Left lung (tissue), 4 donors: ENCODE measurements at regions not wholly inside any gene's neighbourhood (a gene's known extent, or its start where the extent isn't known, plus 50 kb on each side); places are given as distances from the start of the nearest gene placed in this dataset.

Source experiments
- ATAC-seq: fragments of 200-7000 bp; cut with Tn5 transposase; one replicate; pipeline ENCODE4 v1.9.1; 2020; ENCODE audit warnings: moderate library complexity
- DNase-seq, 4 donors: peaks; one replicate each; pipeline ENCODE4 v3.0.0-alpha.2; 2013 to 2020
- H3K27ac ChIP-seq, 2 donors: fragments of 200-600 bp; sonication (generic) in 1 of 2; one replicate each; pipeline versions ENCODE4 v1.5.0 to v1.8.0; 2020 to 2021
- H3K27me3 ChIP-seq, 2 donors: fragments of 200-600 bp; sonication (generic) in 1 of 2; one replicate each; pipeline versions ENCODE4 v1.5.0 to v1.8.0; 2020 to 2021
- H3K36me3 ChIP-seq, 2 donors: fragments of 200-600 bp; sonication (generic) in 1 of 2; one replicate each; pipeline versions ENCODE4 v1.5.0 to v1.8.0; 2020 to 2021
- H3K4me1 ChIP-seq, 2 donors: fragments of 200-600 bp; one replicate each; pipeline ENCODE4 v1.8.0; 2021
- H3K4me3 ChIP-seq, 2 donors: fragments of 200-600 bp; sonication (generic) in 1 of 2; one replicate each; pipeline versions ENCODE4 v1.5.0 to v1.8.0; 2020 to 2021; ENCODE audit warnings: mild to moderate bottlenecking in 1 of 2
- H3K9me3 ChIP-seq, 2 donors: fragments of 200-600 bp; sonication (generic) in 1 of 2; one replicate each; pipeline versions ENCODE4 v1.5.0 to v1.8.0; 2020 to 2021
- intact Hi-C, 2 donors: fragments of 100-400 bp; cut with DNase I; formaldehyde crosslinking; loops; one replicate each; pipeline versions ENCODE4 v1.11.2 to v1.14.2; 2022
- TF ChIP-seq, protein P1 (sequence below), 2 donors: fragments of 200-600 bp; sonication (generic) in 1 of 2; IDR thresholded peaks; one replicate each; pipeline versions ENCODE4 v1.5.0 to v1.8.0; 2021; ENCODE audit warnings: antibody characterized with exemption in 2 of 2
- donor health status: DM: no; HTN: yes; CAD: no.
- donor health status: DM: no; HTN: no; CAD: no.

DNA sequence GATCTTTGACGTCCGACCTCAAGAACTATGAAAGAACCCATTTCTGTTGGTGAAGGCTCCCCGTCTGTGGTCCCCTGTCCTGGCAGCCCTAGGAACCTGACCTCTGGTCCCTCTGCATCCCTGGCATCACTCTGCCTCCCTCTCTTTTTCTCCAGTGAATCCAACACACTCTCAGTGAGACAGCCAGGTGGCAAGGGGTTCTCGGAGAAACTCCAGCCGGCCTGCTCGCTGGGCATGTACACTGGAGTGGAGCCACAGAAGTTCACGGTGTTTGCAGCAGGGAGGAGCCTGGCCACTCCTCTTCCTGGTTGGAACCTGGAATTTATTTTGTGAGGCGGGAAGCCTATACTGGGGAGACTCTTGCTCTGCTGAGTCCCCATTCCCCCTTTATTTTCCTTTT, 230.2 kb upstream of the AJAP1 start:
- TF ChIP-seq, protein P1, sequence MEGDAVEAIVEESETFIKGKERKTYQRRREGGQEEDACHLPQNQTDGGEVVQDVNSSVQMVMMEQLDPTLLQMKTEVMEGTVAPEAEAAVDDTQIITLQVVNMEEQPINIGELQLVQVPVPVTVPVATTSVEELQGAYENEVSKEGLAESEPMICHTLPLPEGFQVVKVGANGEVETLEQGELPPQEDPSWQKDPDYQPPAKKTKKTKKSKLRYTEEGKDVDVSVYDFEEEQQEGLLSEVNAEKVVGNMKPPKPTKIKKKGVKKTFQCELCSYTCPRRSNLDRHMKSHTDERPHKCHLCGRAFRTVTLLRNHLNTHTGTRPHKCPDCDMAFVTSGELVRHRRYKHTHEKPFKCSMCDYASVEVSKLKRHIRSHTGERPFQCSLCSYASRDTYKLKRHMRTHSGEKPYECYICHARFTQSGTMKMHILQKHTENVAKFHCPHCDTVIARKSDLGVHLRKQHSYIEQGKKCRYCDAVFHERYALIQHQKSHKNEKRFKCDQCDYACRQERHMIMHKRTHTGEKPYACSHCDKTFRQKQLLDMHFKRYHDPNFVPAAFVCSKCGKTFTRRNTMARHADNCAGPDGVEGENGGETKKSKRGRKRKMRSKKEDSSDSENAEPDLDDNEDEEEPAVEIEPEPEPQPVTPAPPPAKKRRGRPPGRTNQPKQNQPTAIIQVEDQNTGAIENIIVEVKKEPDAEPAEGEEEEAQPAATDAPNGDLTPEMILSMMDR (IDR thresholded peaks at IDR 0.05): no peak
- Histone ChIP-seq H3K9me3 (peaks cover 0 to 15% of the 10 kb centered on the region in 2 donors), H3K4me3 (no peak overlapping the region)

DNA sequence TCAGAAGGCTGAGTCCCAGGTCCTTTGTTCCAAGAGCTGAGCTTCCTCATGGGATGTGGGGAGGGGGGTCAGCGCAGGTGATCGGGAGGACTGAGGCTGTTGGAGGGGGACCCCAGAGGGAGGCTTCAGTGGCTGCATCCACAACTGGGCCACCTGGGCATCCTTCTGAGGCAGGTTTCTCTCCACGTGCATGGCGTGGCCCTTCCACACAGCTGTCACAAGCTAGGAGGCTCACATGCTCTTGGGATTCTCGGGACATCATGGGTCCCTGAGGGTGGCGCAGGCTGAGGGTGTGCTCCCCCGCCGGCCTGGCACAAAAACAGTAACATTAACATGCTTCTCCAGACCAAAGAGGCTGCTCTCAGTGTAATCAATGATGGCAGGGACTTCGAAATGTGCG, 229.6 kb upstream of the AJAP1 start:
- ATAC-seq (no peak), DNase-seq (no peak)
- no peak overlapping the region for H3K4me3 ChIP-seq
- intact Hi-C loops: no loop called here
- no peaks in the 10 kb centered on the region for H3K4me1 ChIP-seq
- no peak overlapping the region for H3K27ac ChIP-seq
- H3K9me3 ChIP-seq: peaks cover 0 to 11% of the 10 kb centered on the region in 2 donors
- TF ChIP-seq, protein P1 (IDR thresholded peaks at IDR 0.05): no peak
- peaks cover 0 to 18% of the 10 kb centered on the region in 2 donors for H3K27me3 ChIP-seq
- no peaks in the 10 kb centered on the region for H3K36me3 ChIP-seq

More for the DNA sequence above, 230.2 kb upstream of the AJAP1 start:
- no peak for DNase-seq
- H3K27me3 ChIP-seq: peaks cover 0 to 18% of the 10 kb centered on the region in 2 donors
- intact Hi-C loops: no loop called here
- no peak overlapping the region for H3K27ac ChIP-seq
- H3K4me1 ChIP-seq: no peaks in the 10 kb centered on the region
- H3K36me3 ChIP-seq: no peaks in the 10 kb centered on the region
- no peak for ATAC-seq

DNA sequence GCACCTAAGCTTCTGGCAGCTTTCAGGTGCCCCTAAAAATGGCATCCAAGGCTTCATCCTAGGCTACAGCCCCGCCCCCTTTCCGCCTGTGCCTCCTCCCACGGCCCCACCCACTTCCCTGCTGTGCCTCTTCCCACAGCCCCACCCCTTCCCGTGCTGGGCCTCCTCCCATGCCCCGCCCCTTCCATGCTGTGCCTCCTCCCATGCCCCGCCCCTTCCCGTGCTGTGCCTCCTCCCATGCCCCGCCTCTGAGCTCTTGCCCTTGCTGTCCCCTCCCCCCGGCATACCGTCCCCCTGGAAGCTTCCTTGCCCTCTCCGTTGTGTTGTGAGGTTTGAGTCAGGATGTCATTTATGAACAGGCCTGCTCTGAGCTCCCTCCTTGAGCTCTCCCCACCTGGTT, 228.5 kb upstream of the AJAP1 start:
- TF ChIP-seq, protein P1 (IDR thresholded peaks at IDR 0.05): no peak
- H3K9me3 ChIP-seq: peaks cover 0 to 2% of the 10 kb centered on the region in 2 donors
- no peak overlapping the region for H3K4me3 ChIP-seq
- peaks cover 0 to 14% of the 10 kb centered on the region in 2 donors for H3K27me3 ChIP-seq
- H3K4me1 ChIP-seq: no peaks in the 10 kb centered on the region
- ATAC-seq (no peak), DNase-seq (no peak)
- intact Hi-C loops: no loop called here
- H3K36me3 ChIP-seq: no peaks in the 10 kb centered on the region
- no peak overlapping the region for H3K27ac ChIP-seq

DNA sequence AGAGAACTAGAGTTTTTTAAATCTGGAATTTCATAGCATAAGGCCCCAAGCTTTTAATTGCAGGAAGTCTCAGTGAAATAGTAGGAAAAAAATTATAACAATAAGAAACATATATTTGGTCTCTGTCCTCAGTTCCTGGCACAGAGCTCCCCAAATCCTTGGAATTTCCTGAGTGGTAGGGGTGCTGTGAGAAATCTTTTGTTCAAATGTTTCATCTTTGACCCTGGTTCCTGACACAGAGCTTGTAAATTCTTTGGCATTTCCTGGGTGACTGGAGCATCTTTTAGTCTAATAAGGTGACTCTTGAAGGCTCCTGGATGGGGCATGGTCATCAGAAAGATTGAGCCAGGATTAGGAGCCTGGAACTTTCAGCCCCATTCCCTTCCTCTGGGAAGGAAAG, 225.7 kb upstream of the AJAP1 start:
- Histone ChIP-seq H3K4me1 (no peaks in the 10 kb centered on the region), H3K27ac (no peak overlapping the region), H3K4me3 (no peak overlapping the region), H3K36me3 (no peaks in the 10 kb centered on the region), H3K9me3 (no peaks in the 10 kb centered on the region), H3K27me3 (peaks cover 0 to 5% of the 10 kb centered on the region in 2 donors)
- DNase-seq: no peak
- TF ChIP-seq, protein P1 (IDR thresholded peaks at IDR 0.05): no peak
- intact Hi-C loops: no loop called here
- no peak for ATAC-seq

DNA sequence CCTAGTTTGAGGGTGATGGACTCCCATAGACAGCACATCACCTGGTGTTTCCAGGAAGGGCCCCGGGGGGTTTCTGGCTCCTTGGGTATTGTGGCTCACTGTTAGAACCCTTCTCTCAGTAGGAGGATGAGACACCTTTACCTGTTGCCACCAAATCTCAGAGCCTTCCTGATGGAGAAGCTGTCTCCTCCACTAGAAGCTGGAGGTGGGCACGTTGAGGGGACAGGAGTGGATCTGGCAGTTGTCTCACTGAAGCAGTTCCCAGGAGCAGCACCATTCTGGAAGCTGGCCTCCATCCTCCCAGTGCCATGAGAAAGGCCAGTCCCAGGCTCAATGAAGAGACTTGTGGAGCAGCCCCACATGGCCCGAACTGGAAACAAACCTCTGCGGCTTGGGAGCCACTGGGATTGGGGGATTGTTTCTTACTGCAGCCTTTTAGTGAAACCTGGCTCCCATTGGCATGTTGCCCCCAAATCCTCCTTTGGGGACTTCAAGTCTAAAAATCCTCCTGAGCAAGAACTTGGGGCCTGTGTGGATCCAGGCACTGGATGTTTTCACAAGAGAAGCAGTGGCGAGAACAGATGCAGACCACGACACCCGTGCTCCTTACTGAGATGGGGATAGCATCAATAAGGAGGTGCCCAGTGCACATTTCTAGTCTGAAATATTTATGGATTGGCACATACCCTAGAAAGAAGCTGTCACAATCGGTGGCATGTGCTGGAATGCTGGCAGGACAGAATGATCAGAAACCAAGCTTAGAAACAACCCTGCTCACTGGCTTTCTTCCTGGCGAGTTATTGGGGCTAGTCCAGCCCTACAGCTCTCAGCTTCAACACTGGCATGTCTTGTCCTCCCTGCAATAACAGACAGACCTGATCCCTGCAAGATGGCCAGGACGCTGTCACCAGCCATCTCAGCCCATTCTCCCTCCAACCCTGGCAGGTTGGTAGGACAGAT, 223.7 kb upstream of the AJAP1 start:
- TF ChIP-seq, protein P1 (IDR thresholded peaks at IDR 0.05): no peak
- H3K9me3 ChIP-seq: no peaks in the 10 kb centered on the region
- intact Hi-C loops: no loop called here
- no peak for ATAC-seq
- no peaks in the 10 kb centered on the region for H3K4me1 ChIP-seq
- H3K27me3 ChIP-seq: no peaks in the 10 kb centered on the region
- no peak overlapping the region for H3K4me3 ChIP-seq
- no peak for DNase-seq
- no peak overlapping the region for H3K27ac ChIP-seq
- no peaks in the 10 kb centered on the region for H3K36me3 ChIP-seq
